Effector memory CD4-positive, alpha-beta T cell (primary cell): ENCODE measurements at regions not wholly inside any gene's neighbourhood (a gene's known extent, or its start where the extent isn't known, plus 50 kb on each side); places are given as distances from the start of the nearest gene placed in this dataset.

ENCODE experiments used
- DNase-seq, 3 donors: peaks; one replicate each; pipeline ENCODE4 v3.0.0-alpha.2; 2020
- H3K27ac ChIP-seq: 2 replicates; pipeline ENCODE4 v1.7.0; 2013; ENCODE audit warnings: mild to moderate bottlenecking, low read length, moderate library complexity; ENCODE audit not compliant: insufficient read depth, poor library complexity, severe bottlenecking
- H3K27me3 ChIP-seq: replicated peaks from 2 replicates; pipeline ENCODE4 v1.7.0; 2013; ENCODE audit warnings: mild to moderate bottlenecking, low read length; ENCODE audit not compliant: insufficient read depth, control insufficient read depth, poor library complexity, severe bottlenecking
- H3K36me3 ChIP-seq: 2 replicates; pipeline ENCODE4 v1.7.0; 2013; ENCODE audit warnings: mild to moderate bottlenecking, low read length, moderate library complexity; ENCODE audit not compliant: control insufficient read depth, insufficient read depth
- H3K4me1 ChIP-seq: 2 replicates; pipeline ENCODE4 v1.7.0; 2013; ENCODE audit warnings: low read length, mild to moderate bottlenecking; ENCODE audit not compliant: control insufficient read depth, insufficient read depth, poor library complexity, severe bottlenecking
- H3K4me3 ChIP-seq: 2 replicates; pipeline ENCODE4 v1.7.0; 2013; ENCODE audit warnings: low read length, low read depth, mild to moderate bottlenecking; ENCODE audit not compliant: insufficient read depth, poor library complexity, severe bottlenecking
- H3K9me3 ChIP-seq: 2 replicates; pipeline ENCODE4 v1.7.0; 2013; ENCODE audit warnings: mild to moderate bottlenecking, low read length, moderate library complexity; ENCODE audit not compliant: control insufficient read depth

DNA sequence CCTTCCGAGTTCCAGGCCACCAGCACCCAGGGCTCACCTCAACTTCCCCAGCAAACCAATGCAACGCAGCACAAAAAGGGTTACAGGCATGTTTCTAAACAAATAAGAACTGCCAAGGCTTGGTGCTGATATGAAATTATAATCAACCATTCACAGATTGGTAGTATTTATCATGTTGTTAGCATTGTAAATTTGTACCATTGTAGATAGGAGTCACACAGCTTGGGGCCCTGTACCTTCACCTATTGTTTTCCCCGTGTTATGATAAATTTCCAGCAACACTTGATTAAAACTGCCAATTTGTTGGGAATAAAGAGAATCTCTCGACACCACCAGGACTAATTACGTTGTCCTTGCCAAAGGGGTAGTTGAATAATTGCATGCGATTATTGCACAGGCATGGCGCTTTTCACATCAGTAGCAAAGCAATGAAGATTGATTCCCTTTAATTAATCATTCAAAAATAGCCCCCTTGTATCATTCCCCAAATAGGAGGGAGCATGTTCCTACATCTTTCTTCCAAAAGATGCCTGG is 454.1 kb downstream of the ZNF608 start:
- Histone ChIP-seq H3K27ac (no peak overlapping the region), H3K9me3 (no peaks in the 10 kb centered on the region), H3K4me3 (no peak overlapping the region), H3K4me1 (no peaks in the 10 kb centered on the region), H3K27me3 (no peaks in the 10 kb centered on the region), H3K36me3 (no peaks in the 10 kb centered on the region)
- no peak for DNase-seq

DNA sequence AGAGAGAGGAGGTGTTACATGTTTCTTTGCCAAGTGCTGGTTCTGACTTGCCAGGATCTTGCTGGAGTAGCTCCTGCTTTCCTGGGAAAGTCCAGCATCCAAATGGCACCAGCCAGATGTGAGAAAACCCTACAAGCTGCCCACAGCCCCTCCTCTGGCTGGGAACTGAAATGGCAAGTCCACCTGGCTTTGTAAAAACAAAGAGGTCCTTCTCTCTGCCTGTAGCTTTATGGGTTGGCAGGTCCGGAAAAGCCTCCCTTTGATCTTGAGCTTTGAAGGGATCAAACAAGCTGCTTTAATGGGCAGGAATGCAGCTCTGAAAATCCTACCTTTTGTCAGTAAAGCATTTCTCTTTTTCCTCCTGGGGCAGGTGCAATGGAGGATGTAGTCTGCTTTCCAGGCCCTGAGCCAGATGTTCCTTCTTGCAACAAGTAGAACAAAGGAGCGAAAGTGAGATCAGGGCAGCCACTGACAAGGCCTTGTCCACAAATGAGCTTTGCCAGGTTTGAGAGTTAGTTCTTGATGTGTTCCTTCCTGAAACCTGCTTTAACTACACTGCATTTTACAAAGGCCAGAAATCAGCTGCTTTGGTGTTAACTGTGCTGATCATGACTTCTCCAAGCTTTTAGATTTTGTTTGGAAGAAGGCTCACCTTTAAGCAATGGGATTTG is 456.7 kb downstream of the ZNF608 start:
- no peak overlapping the region for H3K27ac ChIP-seq
- H3K4me1 ChIP-seq, result no peaks in the 10 kb centered on the region
- no peaks in the 10 kb centered on the region for H3K36me3 ChIP-seq
- DNase-seq, result no peak
- H3K27me3 ChIP-seq, result no peaks in the 10 kb centered on the region
- H3K9me3 ChIP-seq, result no peaks in the 10 kb centered on the region
- H3K4me3 ChIP-seq, result no peak overlapping the region

- Histone ChIP-seq H3K36me3 (no peaks in the 10 kb centered on the region), H3K27me3 (no peaks in the 10 kb centered on the region), H3K9me3 (no peaks in the 10 kb centered on the region), H3K4me1 (no peaks in the 10 kb centered on the region), H3K27ac (no peak overlapping the region), H3K4me3 (no peak overlapping the region)
- no peak for DNase-seq
These were observed 457.3 kb downstream of the ZNF608 start for GRCh38 chr5:124289130-124289529.

- H3K9me3 ChIP-seq, result no peaks in the 10 kb centered on the region
- H3K27ac ChIP-seq, result no peak overlapping the region
- no peak overlapping the region for H3K4me3 ChIP-seq
- no peaks in the 10 kb centered on the region for H3K36me3 ChIP-seq
- no peaks in the 10 kb centered on the region for H3K27me3 ChIP-seq
- no peak for DNase-seq
- H3K4me1 ChIP-seq, result no peaks in the 10 kb centered on the region
These were observed 458.6 kb downstream of the ZNF608 start for GRCh38 chr5:124287813-124288212.

- H3K9me3 ChIP-seq, result no peaks in the 10 kb centered on the region
- H3K4me3 ChIP-seq, result no peak overlapping the region
- H3K36me3 ChIP-seq, result no peaks in the 10 kb centered on the region
- H3K27ac ChIP-seq, result no peak overlapping the region
- H3K4me1 ChIP-seq, result no peaks in the 10 kb centered on the region
- no peak for DNase-seq
- no peaks in the 10 kb centered on the region for H3K27me3 ChIP-seq
These were observed 460.7 kb downstream of the ZNF608 start for GRCh38 chr5:124285733-124286132.

DNA sequence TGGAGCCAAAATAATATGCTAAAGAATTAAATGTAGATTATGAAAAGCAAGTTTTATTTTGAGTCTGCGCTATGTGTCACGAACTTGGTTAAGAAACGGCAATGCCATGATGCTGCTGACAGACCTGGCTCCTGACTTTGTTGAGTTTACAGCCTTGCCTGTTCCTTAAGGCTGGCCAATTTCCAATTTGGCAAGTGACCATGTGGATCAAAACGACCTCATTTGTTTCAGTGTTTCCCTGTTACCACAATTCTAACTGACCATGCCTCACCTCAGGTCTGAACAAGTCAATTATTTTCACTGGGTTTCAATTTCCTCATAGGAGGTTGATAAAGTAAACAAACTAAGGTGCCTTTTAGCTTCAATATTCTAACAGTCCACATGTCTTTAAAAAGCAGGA is 461.4 kb downstream of the ZNF608 start:
- H3K27ac ChIP-seq, result no peak overlapping the region
- no peaks in the 10 kb centered on the region for H3K9me3 ChIP-seq
- H3K4me3 ChIP-seq, result no peak overlapping the region
- no peaks in the 10 kb centered on the region for H3K36me3 ChIP-seq
- no peaks in the 10 kb centered on the region for H3K4me1 ChIP-seq
- DNase-seq, result no peak
- H3K27me3 ChIP-seq, result no peaks in the 10 kb centered on the region

DNA sequence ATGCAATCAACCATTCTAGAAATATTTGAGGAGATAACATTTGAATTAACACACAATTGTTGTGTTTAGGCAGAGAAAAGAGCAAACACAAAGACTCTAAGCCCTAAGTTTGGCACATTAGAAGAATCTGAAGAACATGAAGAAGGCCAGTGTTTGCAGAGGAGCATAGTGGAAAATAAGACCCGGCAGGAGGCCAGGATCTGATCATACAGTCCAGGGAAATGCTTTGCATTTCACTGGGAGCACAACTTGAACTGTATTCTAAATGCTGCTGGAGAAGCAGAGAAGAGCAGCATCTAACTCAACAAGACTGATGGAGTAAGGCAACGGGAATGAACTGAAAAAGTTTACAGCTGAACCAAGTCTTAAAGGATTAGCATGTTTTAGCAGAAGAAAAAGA is 463.4 kb downstream of the ZNF608 start:
- no peak for DNase-seq
- Histone ChIP-seq H3K4me3 (no peak overlapping the region), H3K27ac (no peak overlapping the region), H3K9me3 (no peaks in the 10 kb centered on the region), H3K36me3 (no peaks in the 10 kb centered on the region), H3K27me3 (no peaks in the 10 kb centered on the region), H3K4me1 (no peaks in the 10 kb centered on the region)

- no peaks in the 10 kb centered on the region for H3K9me3 ChIP-seq
- no peaks in the 10 kb centered on the region for H3K4me1 ChIP-seq
- no peak overlapping the region for H3K27ac ChIP-seq
- DNase-seq, result no peak
- no peak overlapping the region for H3K4me3 ChIP-seq
- no peaks in the 10 kb centered on the region for H3K36me3 ChIP-seq
- H3K27me3 ChIP-seq, result no peaks in the 10 kb centered on the region
These were observed 466.4 kb downstream of the ZNF608 start for GRCh38 chr5:124280079-124280478.

GRCh38 chr5:124279146-124279876 is 467.1 kb downstream of the ZNF608 start:
- no peaks in the 10 kb centered on the region for H3K27me3 ChIP-seq
- no peak for DNase-seq
- H3K36me3 ChIP-seq, result no peaks in the 10 kb centered on the region
- no peaks in the 10 kb centered on the region for H3K4me1 ChIP-seq
- no peak overlapping the region for H3K4me3 ChIP-seq
- H3K9me3 ChIP-seq, result no peaks in the 10 kb centered on the region
- no peak overlapping the region for H3K27ac ChIP-seq

DNA sequence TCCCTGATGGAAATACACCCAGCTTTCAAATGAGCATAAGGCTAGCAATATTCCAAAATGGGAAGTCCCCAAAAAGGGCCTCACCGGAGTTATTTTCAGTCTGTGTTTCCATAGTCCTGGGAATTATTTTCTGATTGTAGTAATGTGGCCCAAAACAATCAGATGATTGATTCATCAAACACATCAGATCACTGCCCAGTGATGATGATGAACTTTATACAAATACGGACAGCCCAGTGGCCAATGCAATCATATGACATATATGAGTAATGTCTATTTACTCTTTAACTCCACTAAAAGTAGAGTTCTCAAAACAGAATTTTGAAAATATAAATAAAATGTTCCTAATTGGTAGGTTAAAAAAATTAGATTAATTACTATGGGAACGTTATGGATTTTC is 467.8 kb downstream of the ZNF608 start:
- H3K4me1 ChIP-seq, result no peaks in the 10 kb centered on the region
- no peak overlapping the region for H3K27ac ChIP-seq
- no peak for DNase-seq
- H3K27me3 ChIP-seq, result no peaks in the 10 kb centered on the region
- no peaks in the 10 kb centered on the region for H3K9me3 ChIP-seq
- H3K36me3 ChIP-seq, result no peaks in the 10 kb centered on the region
- no peak overlapping the region for H3K4me3 ChIP-seq
